ENCODE measurements at regions not wholly inside any gene's neighbourhood (a gene's known extent, or its start where the extent isn't known, plus 50 kb on each side); places are given as distances from the start of the nearest gene placed in this dataset.

GRCh38 chr7:3204526-3204925 is 96.5 kb upstream of the SDK1 start:
- TF ChIP-seq RAD21 (IDR thresholded peaks at IDR 0.05; ENCODE audit: low read length) (no peak), CTCF (conservative IDR thresholded peaks at IDR 0.05; ENCODE audit: low read depth, low read length) (no peak), POLR2A (IDR thresholded peaks at IDR 0.05; ENCODE audit: low read depth, low read length) (no peak), RCOR1 (IDR thresholded peaks at IDR 0.05; ENCODE audit: insufficient replicate concordance, low read length) (no peak), MXI1 (IDR thresholded peaks at IDR 0.05; ENCODE audit: borderline replicate concordance, low read depth, low read length) (no peak), CEBPB (IDR thresholded peaks at IDR 0.05; ENCODE audit: low read depth, low read length) (no peak), CHD1 (IDR thresholded peaks at IDR 0.05; ENCODE audit: low read depth, low read length) (no peak), MAFK (IDR thresholded peaks at IDR 0.05; ENCODE audit: low read depth, low read length) (no peak), SMC3 (IDR thresholded peaks at IDR 0.05; ENCODE audit: low read depth, low read length) (no peak)
